Stimulated activated CD4-positive, alpha-beta T cell treated with anti-CD3 and anti-CD28 coated beads, Interleukin-1b, Interleukin-23, amount 100 ng/mL, for 48 hours (primary cell): ENCODE measurements at regions not wholly inside any gene's neighbourhood (a gene's known extent, or its start where the extent isn't known, plus 50 kb on each side); places are given as distances from the start of the nearest gene placed in this dataset.

ENCODE experiments used
- DNase-seq: peaks from one replicate; pipeline ENCODE4 v3.0.0-alpha.2; 2020

DNA sequence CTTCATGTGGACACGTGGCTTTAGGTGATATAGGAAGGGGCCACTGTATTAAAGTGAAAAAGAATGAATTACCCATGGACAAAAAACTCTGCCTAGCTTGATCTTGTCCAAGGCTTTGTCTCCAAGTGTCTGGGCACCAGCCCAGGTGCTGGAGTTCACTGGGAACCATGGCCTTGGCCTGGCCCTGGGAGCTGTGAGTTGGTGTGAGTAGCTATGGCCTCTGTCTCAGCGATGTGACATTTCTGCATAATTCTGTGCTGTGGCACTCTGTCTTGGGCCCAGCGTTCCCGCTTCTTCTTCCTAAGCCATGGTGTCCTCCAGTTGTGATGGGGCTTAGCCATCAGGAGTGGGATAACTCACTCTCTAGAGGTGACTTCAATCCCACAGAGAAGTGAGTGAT is 119.0 kb upstream of the PPP2R2D start:
- no peak for DNase-seq

GRCh38 chr10:131784363-131785120 is 116.3 kb upstream of the PPP2R2D start:
- DNase-seq = no peak

- DNase-seq = no peak
These were observed 115.7 kb upstream of the PPP2R2D start for GRCh38 chr10:131785121-131785460.

- DNase-seq = peak; percentile 11
These were observed 113.8 kb upstream of the PPP2R2D start for GRCh38 chr10:131786756-131787605.

DNA sequence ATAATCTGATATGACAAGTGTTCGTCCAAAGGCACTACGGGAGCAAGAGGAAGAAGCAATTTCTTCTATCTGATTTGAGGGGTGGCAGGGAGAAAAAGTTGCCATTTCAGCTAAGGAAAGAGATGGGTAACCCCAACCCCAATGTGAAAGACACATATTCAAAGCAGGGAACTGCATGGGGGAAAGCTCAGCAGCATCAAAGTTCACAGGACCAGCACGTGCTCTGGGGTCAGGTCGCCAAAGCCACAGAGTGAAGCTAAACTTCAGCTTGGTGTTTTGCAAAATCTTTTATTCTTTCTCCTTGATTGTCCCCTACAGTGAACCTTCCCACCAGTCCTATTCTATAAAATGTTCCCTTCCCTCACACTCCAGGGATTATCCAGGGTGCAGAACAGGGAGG is 112.8 kb upstream of the PPP2R2D start:
- no peak for DNase-seq

- DNase-seq = no peak
These were observed 112.4 kb upstream of the PPP2R2D start for GRCh38 chr10:131788386-131788785.

- DNase-seq = no peak
These were observed 111.3 kb upstream of the PPP2R2D start for GRCh38 chr10:131789516-131789915.

DNA sequence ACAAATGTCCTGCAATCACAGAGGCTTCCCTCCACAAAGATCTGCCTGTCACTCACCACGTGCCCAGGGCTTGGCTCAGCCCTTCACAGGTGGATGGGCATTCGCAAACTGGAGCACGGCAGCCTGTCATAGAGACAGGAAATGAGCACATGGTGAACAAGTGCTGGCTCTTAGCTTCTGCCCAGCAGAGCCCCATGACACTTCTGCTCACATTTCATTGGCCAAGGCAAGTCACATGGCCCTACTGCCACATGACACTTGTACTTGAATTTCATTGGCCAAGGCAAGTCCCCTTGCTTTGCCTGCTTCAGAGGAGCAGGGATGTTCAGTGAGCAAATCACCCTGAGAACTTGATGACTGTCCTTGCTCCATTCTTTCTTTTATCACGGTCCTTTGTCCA is 110.8 kb upstream of the PPP2R2D start:
- DNase-seq = peak; percentile 68

DNA sequence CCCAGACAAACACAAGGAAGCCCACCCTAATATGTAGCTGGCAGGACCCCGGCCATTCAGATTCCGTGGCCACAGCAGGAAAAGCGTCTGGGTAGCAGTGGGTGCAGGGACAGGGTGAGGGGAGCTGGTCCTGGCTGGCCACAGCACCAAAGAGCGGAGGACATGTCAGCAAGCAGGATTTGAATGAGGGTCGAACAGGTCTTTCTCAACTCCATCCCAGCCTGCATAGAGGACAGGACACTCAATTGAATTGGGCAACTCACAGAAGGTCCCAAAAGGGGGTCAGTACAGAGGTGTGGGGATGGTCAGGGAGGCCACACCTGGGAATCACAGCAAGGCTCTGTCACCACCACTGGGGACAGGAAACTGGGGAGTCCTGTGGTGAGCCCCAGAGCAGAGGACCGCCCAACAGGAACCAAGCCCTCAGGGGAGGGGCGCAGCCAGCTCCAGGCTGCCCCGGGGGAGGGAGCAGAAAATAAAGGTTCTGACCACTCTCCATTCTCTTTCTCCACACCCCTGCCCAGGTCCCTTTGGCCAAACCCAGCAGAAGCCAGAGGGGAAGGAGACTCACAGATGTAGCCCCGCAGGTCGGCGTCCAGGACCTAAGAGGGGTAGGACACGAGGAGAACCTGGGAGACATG is 108.7 kb upstream of the PPP2R2D start:
- no peak for DNase-seq

- DNase-seq = no peak
These were observed 108.0 kb upstream of the PPP2R2D start for GRCh38 chr10:131792809-131793208.

- DNase-seq = no peak
These were observed 105.0 kb upstream of the PPP2R2D start for GRCh38 chr10:131795761-131796160.

DNA sequence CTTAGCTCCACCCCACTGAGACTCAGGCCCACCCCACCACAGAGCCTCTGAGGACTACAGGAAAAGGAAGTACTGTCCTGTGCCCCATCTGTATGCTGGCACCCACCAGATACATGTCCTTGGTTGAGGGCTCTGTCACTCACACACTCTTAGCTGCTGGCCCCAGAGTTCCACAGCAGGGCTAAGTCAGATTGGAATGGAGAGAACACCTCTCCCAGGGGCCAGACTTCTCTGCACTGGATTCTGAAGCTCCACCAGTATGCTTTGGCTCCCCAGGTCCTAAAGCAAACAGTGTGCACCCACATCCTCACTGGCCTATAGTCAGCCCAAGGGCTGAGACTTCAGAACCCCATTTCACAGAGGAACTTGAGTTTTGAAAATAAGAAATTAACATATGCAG is 103.2 kb upstream of the PPP2R2D start:
- no peak for DNase-seq

DNA sequence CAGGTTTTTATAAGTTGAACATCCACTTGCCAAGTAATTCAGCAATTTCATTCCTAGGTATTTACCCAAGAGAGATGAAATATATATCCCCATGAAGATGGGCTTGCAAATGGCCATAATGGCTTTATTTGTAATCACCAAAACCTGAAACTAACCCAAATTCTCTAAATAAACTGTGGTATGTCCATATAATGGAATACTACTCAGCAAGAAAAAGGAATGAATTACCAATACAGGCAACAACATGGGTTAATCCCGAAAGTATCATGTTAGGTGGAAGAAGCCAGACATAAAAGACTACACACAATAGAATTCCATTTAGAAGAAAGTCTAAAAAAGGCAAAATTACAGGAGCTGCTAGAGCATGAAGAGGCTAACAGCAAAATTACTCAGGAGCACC is 101.4 kb upstream of the PPP2R2D start:
- DNase-seq = no peak

DNA sequence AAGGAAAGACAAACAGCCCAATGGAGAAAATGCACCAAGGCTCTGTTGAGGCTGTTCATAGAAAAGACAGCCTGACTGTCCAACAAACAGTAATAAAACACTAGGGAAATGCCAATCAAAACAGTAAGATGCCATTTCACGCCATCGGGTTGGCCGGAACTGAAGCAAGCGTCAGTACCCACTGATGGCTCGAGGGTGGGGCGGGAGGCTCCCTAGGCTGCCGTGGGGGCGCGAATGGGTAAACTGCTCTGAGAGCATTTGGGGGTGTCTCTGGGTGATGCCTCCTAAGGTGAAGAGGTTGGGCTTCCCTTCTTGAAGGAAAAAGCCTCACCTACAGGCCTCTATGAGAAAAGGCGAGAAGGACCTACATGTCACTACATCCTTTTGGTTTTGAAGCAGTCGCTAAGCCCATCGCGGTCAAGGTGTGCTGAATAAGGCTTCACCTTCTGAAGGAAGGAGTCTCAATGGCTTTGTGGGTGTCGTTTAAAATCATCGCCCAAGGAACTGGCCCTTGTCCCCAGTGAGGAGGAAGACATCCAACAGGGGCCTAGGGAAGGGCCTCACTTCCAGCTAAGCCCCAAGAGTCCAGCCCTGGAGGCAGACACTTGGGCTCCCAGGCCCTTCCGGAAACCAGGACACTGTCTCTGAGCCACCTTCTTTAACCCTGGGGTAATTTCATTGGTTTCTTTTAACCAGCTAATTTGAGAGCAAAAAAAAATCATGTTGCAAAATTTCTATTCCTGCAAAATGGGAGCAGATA is 98.5 kb upstream of the PPP2R2D start:
- no peak for DNase-seq

DNA sequence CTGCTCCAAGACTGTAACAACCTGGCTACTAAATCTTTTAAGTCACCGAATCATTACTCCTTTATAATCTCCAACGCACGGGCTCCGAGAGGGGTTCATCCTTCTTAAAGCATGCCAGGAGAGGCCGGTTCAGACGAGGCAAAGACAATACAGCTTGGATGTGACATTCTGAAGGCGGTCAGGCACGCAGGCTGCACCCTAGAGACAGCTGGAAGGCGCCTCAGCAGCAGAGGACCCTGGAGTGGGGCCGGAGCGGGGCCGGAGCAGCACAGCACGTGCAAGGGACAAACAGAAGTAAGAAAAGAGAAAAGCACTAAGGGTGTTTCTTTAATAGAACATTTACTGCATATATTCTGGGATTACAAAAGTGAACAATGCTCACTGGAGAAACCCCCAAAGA is 97.8 kb upstream of the PPP2R2D start:
- no peak for DNase-seq

DNA sequence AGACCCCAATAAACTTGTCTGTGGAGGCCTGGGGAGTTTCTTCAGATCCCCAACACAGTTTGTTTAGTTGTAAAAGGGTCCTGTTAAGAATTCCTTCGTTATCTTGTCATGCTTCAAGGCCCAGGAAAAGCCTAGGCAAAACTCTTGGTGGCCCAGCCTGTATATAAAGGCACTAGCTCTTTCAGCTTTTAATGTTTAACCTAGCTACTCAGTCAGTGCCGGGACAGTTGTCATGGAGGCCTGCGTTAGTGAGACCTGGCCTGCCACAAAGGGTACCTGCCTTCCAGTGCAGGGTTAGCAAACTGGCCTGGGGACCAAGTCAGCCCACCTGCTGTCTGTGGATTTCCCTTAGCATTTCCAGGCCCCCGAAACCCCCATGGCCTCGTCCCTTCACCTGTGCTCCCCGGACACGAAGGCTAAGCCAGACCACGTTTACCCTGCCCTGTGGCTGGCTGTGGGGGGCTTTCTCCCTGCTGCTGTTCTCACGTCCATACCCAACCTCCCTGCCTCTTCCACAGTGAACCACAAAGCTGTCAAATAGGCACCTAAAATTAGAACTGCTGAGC is 96.9 kb upstream of the PPP2R2D start:
- DNase-seq = no peak

- no peak for DNase-seq
These were observed 96.1 kb upstream of the PPP2R2D start for GRCh38 chr10:131804551-131805295.

DNA sequence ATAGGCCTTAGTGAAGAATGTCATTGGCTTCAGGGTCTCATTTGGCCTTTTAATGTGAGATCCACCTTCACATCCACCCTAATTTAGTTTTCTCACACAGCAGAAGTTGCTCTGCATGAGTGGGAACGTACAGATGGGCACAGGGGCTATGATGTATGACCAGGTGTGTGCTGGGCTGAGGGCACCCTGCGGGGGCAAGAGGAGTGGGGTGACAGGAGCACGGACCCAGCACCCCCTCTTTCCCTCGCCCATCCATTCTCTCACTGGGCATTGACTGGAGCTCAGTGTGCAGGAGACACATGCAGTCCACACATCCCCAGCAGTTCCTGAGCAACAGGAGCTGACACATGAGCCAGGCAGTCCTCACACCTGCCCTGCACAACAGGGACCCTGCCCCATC is 95.1 kb upstream of the PPP2R2D start:
- DNase-seq = no peak

GRCh38 chr10:131806146-131806545 is 94.7 kb upstream of the PPP2R2D start:
- DNase-seq = no peak

DNA sequence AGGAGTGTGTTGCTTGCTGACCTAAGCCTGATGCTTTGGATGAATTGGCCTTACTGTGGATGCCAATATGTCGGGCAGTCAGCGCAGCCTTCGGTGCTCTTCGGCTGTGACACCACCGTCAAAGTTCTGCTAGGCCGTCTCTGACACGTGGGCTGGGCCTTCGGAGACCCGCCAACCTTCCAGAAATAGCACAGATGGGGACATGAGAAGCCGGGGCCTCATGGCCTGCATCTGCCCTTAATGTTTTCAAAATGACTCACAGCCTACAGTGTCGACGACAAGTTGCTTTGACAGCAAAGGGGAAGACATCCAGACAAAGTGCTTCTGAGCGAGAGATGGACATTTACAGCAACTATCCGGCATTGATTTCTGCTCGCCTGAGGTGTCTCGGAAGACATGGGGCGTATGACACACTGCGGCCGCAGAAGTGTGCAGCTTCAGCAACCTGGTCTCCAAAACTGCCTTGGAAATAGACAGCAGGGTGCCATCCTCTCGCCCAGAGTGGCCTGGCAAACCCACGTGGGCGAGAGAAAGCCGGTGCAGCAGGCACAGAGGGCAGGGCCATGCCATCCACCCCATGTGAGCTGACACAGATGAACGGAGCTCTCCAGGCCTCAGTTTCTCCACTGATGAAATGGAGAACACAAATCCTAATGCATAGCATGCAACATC is 94.0 kb upstream of the PPP2R2D start:
- DNase-seq = no peak

DNA sequence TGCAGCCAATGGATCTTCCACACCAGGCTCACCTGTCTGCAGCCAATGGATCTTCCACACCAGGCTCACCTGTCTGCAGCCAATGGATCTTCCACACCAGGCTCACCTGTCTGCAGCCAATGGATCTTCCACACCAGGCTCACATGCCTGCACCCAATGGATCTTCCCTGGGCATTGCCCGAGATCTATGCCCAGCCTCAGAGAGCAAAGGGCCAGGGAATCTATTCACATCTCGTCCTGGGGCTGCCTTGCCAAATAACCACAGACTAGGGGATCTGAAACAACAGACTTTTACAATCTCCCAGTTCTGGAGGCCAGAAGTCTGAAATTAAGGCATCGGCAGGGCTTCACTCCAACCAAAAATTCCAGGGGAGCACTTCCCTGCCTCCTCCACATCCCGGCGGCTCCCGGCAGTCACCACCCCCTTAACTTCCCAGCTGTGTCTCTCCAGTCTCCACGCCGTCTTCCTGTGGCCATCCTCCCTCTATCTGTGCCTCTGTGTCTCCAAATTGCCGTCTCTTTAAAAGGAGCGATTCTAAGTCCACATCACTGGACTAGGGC is 92.4 kb upstream of the PPP2R2D start:
- no peak for DNase-seq
